CD4-positive, CD25-positive, alpha-beta regulatory T cell (primary cell): ENCODE measurements at regions not wholly inside any gene's neighbourhood (a gene's known extent, or its start where the extent isn't known, plus 50 kb on each side); places are given as distances from the start of the nearest gene placed in this dataset.
A peak's percentile ranks its signal among the peaks of the same experiment; 100 is the strongest.

ENCODE experiments used
- ATAC-seq, 2 donors: fragments of 150-1000 bp; cut with Tn5 transposase; one replicate each; pipeline ENCODE4 v1.10.0; 2021; ENCODE audit warnings: low read depth in 2 of 2, moderate number of reproducible peaks in 2 of 2, moderate library complexity in 1 of 2
- DNase-seq, 3 donors: peaks; one replicate each; pipeline versions ENCODE4 v3.0.0 to v3.0.0-alpha.2; 2012 to 2022; ENCODE audit warnings: mixed read lengths in 1 of 3
- H3K27ac ChIP-seq: one replicate; pipeline ENCODE4 v1.7.0; 2013; ENCODE audit warnings: mild to moderate bottlenecking, low read length; ENCODE audit not compliant: insufficient read depth, poor library complexity, severe bottlenecking
- H3K27me3 ChIP-seq: one replicate; pipeline ENCODE4 v1.7.0; 2013; ENCODE audit warnings: low read length; ENCODE audit not compliant: control insufficient read depth, insufficient read depth
- H3K36me3 ChIP-seq: one replicate; pipeline ENCODE4 v1.7.0; 2013; ENCODE audit warnings: mild to moderate bottlenecking, low read length, moderate library complexity; ENCODE audit not compliant: control insufficient read depth, insufficient read depth
- H3K4me1 ChIP-seq: 2 replicates; pipeline ENCODE4 v1.7.0; 2013; ENCODE audit warnings: mild to moderate bottlenecking, low read length; ENCODE audit not compliant: insufficient read depth, control insufficient read depth, poor library complexity, severe bottlenecking
- H3K4me3 ChIP-seq: one replicate; pipeline ENCODE4 v1.7.0; 2013; ENCODE audit warnings: low read depth, mild to moderate bottlenecking, low read length, moderate library complexity
- H3K9me3 ChIP-seq, 2 experiments: 1 replicate in 1 of 2; 2 replicates in 1 of 2; pipeline ENCODE4 v1.7.0; 2013; ENCODE audit warnings: low read length in 2 of 2, mild to moderate bottlenecking in 1 of 2, moderate library complexity in 1 of 2; ENCODE audit not compliant: control insufficient read depth in 2 of 2
- H3K27ac Mint-ChIP-seq, 3 donors: one replicate each; pipeline ENCODE4 v1.8.0; 2020 to 2022; ENCODE audit warnings: mild to moderate bottlenecking in 3 of 3, mixed read lengths in 3 of 3, moderate library complexity in 2 of 3
- H3K27me3 Mint-ChIP-seq: one replicate; pipeline ENCODE4 v1.8.0; 2022; ENCODE audit warnings: mild to moderate bottlenecking, mixed read lengths
- H3K36me3 Mint-ChIP-seq: one replicate; pipeline ENCODE4 v1.8.0; 2020; ENCODE audit warnings: mixed read lengths
- H3K4me1 Mint-ChIP-seq, 4 donors: one replicate each; pipeline ENCODE4 v1.8.0; 2020 to 2022; ENCODE audit warnings: mixed read lengths in 4 of 4, mild to moderate bottlenecking in 1 of 4
- H3K4me3 Mint-ChIP-seq, 4 donors: one replicate each; pipeline ENCODE4 v1.8.0; 2020 to 2022; ENCODE audit warnings: mild to moderate bottlenecking in 4 of 4, mixed read lengths in 4 of 4, moderate library complexity in 3 of 4
- H3K9me3 Mint-ChIP-seq, 7 donors: one replicate each; pipeline ENCODE4 v1.8.0; 2020 to 2022; ENCODE audit warnings: mixed read lengths in 7 of 7, mild to moderate bottlenecking in 3 of 7, moderate library complexity in 2 of 7

DNA sequence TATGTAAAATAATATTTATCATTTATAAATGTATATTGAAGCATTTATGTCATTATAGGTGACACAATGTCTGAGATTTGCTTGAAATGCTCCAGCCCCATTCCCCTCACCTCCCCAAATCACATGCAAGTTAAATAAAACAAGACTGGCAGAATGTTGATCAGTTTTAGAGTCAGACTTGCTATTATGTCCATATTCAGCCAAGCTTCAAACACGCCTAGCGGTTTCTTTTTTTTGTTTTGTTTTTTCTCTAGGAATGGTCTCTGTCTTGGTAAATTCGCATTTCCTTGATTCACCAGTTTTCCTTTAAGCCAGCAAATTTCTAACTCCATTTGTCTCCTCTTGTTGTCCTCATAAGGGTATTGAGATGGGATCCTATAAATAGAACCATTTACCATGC is 153.0 kb upstream of the HMHB1 start:
- Mint-ChIP-seq H3K4me3 (no peak overlapping the region), H3K27ac (no peak overlapping the region), H3K4me1 (no peaks in the 10 kb centered on the region), H3K9me3 (no peaks in the 10 kb centered on the region), H3K27me3 (no peaks in the 10 kb centered on the region), H3K36me3 (no peaks in the 10 kb centered on the region)
- peaks cover 11% of the 10 kb centered on the region for H3K27me3 ChIP-seq
- H3K4me1 ChIP-seq, result no peaks in the 10 kb centered on the region
- no peaks in the 10 kb centered on the region for H3K9me3 ChIP-seq
- H3K4me3 ChIP-seq, result no peak overlapping the region
- DNase-seq, result no peak
- no peak for ATAC-seq
- no peak overlapping the region for H3K27ac ChIP-seq
- no peaks in the 10 kb centered on the region for H3K36me3 ChIP-seq

- Histone ChIP-seq H3K4me3 (no peak overlapping the region), H3K36me3 (no peaks in the 10 kb centered on the region), H3K27ac (no peak overlapping the region), H3K9me3 (no peaks in the 10 kb centered on the region), H3K4me1 (no peaks in the 10 kb centered on the region), H3K27me3 (peaks cover 10% of the 10 kb centered on the region)
- Mint-ChIP-seq H3K27ac (no peak overlapping the region), H3K4me1 (no peaks in the 10 kb centered on the region), H3K27me3 (no peaks in the 10 kb centered on the region), H3K4me3 (no peak overlapping the region), H3K36me3 (no peaks in the 10 kb centered on the region), H3K9me3 (no peaks in the 10 kb centered on the region)
- ATAC-seq, result no peak
- DNase-seq, result no peak
These were observed 154.2 kb upstream of the HMHB1 start for GRCh38 chr5:143657647-143658285.

DNA sequence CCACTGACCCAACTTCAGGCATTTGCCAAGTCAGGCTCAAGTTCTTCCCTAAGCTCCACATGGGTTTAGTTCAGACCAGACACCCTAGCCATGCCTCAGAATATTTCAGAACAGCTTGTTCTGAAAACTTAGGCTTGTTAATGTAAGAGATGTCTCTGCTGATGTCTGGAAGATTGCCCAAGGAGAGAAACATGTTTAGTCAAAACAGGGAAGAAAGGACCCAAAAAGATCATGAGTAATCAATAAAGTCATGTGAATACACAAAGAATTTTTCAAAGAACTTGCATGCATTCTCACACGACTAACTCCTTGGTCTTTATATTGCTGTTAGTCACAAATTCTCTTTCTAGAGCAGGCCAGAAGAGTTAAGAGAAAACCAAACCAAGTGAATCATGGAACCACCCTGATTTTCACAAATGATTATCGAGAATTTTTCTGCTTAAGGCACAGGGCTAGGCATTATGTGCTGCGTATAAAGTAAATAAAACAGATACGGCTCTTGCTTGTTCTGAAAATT is 158.1 kb upstream of the HMHB1 start:
- Mint-ChIP-seq H3K27ac (no peak overlapping the region), H3K4me3 (no peak overlapping the region), H3K27me3 (no peaks in the 10 kb centered on the region), H3K36me3 (no peaks in the 10 kb centered on the region), H3K9me3 (peaks cover 0 to under 1% (median 0%) of the 10 kb centered on the region in 7 donors), H3K4me1 (peaks cover 0 to 4% (median 0%) of the 10 kb centered on the region in 4 donors)
- Histone ChIP-seq H3K27ac (no peak overlapping the region), H3K9me3 (no peaks in the 10 kb centered on the region), H3K4me1 (no peaks in the 10 kb centered on the region), H3K27me3 (peaks cover 4% of the 10 kb centered on the region), H3K4me3 (no peak overlapping the region), H3K36me3 (no peaks in the 10 kb centered on the region)
- DNase-seq, result no peak
- ATAC-seq, result no peak

DNA sequence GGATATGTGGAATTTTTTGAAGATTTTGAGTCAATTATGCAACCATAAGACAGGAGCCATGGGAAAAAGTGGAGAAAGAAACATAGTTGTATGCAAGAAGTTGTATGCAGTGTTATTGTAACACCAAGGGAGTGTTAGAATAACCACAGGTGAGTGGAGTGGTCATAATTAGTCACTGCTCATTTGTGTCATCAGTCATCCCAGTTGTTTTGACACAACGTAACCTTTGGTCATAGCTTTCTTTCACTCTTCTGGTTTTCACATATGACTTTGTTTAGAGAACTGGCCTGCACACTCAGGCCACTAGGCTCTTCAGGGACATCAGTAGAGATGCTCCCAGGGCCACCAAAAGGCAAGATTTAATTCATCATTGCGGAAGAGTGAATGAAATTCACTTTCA is 158.7 kb upstream of the HMHB1 start:
- no peaks in the 10 kb centered on the region for H3K36me3 ChIP-seq
- no peak overlapping the region for H3K4me3 Mint-ChIP-seq
- H3K9me3 Mint-ChIP-seq, result peaks cover 0 to 2% (median 0%) of the 10 kb centered on the region in 7 donors
- H3K27ac Mint-ChIP-seq, result no peak overlapping the region
- DNase-seq (no peak), ATAC-seq (no peak)
- H3K9me3 ChIP-seq, result no peaks in the 10 kb centered on the region
- peaks cover 5% of the 10 kb centered on the region for H3K27me3 ChIP-seq
- no peaks in the 10 kb centered on the region for H3K27me3 Mint-ChIP-seq
- H3K4me1 ChIP-seq, result no peaks in the 10 kb centered on the region
- H3K4me3 ChIP-seq, result no peak overlapping the region
- H3K4me1 Mint-ChIP-seq, result peaks cover 0 to 4% (median 0%) of the 10 kb centered on the region in 4 donors
- H3K36me3 Mint-ChIP-seq, result no peaks in the 10 kb centered on the region
- H3K27ac ChIP-seq, result no peak overlapping the region

DNA sequence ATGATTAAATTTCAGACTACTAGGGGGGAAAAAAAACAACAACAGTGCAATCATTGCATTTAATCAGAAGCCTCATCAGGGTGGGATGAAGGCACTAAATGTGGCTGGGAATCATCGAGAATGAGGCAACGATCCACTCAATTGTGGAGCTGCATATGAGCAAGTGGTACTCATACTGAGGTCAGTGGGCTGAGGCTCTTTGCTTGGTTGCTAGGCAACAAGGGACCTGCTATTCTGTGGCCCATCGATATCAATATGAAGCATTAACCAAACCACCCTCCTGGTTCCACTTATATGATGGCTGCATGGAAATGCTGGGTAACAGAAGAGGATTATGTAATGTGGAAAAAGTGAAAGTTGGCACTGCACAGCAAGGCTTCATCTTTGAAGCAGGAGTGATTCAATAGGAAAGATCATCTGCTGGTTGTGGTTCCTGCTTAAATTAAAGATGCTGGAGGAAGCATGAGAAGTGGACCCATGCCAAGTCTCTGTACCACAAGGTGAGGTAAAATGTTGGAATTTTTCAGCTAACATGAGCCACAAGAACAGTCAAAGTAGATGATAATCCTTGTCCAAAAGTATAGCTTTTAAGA is 159.8 kb upstream of the HMHB1 start:
- no peaks in the 10 kb centered on the region for H3K9me3 ChIP-seq
- peaks cover 6% of the 10 kb centered on the region for H3K27me3 ChIP-seq
- peaks cover 0 to 2% (median 0%) of the 10 kb centered on the region in 7 donors for H3K9me3 Mint-ChIP-seq
- DNase-seq (no peak), ATAC-seq (no peak)
- no peaks in the 10 kb centered on the region for H3K36me3 ChIP-seq
- no peak overlapping the region for H3K27ac ChIP-seq
- no peaks in the 10 kb centered on the region for H3K36me3 Mint-ChIP-seq
- no peak overlapping the region for H3K27ac Mint-ChIP-seq
- H3K4me3 ChIP-seq, result no peak overlapping the region
- no peaks in the 10 kb centered on the region for H3K4me1 ChIP-seq
- no peaks in the 10 kb centered on the region for H3K27me3 Mint-ChIP-seq
- peaks cover 0 to 4% (median 0%) of the 10 kb centered on the region in 4 donors for H3K4me1 Mint-ChIP-seq
- no peak overlapping the region for H3K4me3 Mint-ChIP-seq

GRCh38 chr5:143649937-143650621 is 161.9 kb upstream of the HMHB1 start:
- no peaks in the 10 kb centered on the region for H3K36me3 Mint-ChIP-seq
- no peaks in the 10 kb centered on the region for H3K9me3 ChIP-seq
- no peaks in the 10 kb centered on the region for H3K36me3 ChIP-seq
- H3K27ac ChIP-seq, result no peak overlapping the region
- peaks cover 6% of the 10 kb centered on the region for H3K27me3 ChIP-seq
- no peak overlapping the region for H3K4me3 ChIP-seq
- peaks cover 0 to 2% (median 0%) of the 10 kb centered on the region in 7 donors for H3K9me3 Mint-ChIP-seq
- H3K27ac Mint-ChIP-seq, result no peak overlapping the region
- no peaks in the 10 kb centered on the region for H3K4me1 ChIP-seq
- no peak for DNase-seq
- no peak overlapping the region for H3K4me3 Mint-ChIP-seq
- no peaks in the 10 kb centered on the region for H3K27me3 Mint-ChIP-seq
- no peak for ATAC-seq
- H3K4me1 Mint-ChIP-seq, result peaks cover 0 to 4% (median 0%) of the 10 kb centered on the region in 4 donors

- H3K4me1 Mint-ChIP-seq, result peaks cover 0 to 4% (median 0%) of the 10 kb centered on the region in 4 donors
- Histone ChIP-seq H3K4me3 (no peak overlapping the region), H3K27ac (no peak overlapping the region), H3K4me1 (no peaks in the 10 kb centered on the region), H3K36me3 (no peaks in the 10 kb centered on the region), H3K9me3 (no peaks in the 10 kb centered on the region), H3K27me3 (peaks cover 2% of the 10 kb centered on the region)
- no peak overlapping the region for H3K27ac Mint-ChIP-seq
- no peak for ATAC-seq
- H3K4me3 Mint-ChIP-seq, result no peak overlapping the region
- no peaks in the 10 kb centered on the region for H3K27me3 Mint-ChIP-seq
- peaks cover 0 to 2% (median 0%) of the 10 kb centered on the region in 7 donors for H3K9me3 Mint-ChIP-seq
- H3K36me3 Mint-ChIP-seq, result no peaks in the 10 kb centered on the region
- DNase-seq, result peak in 1 of 3 donors; percentile 6
These were observed 163.3 kb upstream of the HMHB1 start for GRCh38 chr5:143648696-143649095.
